Keratinocyte (primary cell): ENCODE measurements at regions not wholly inside any gene's neighbourhood (a gene's known extent, or its start where the extent isn't known, plus 50 kb on each side); places are given as distances from the start of the nearest gene placed in this dataset.

Experiments
- DNase-seq: peaks from one replicate; pipeline ENCODE4 v3.0.0-alpha.2; 2011; ENCODE audit warnings: low read depth, missing footprints, low spot score
- FAIRE-seq: peaks from 2 replicates; lab custom pipeline; 2011; peaks lifted over from hg19 to GRCh38; lab: Jason Lieb, UNC
- H2AFZ ChIP-seq: 2 replicates; pipeline ENCODE4 v1.6.0; 2012; ENCODE audit warnings: low read length, control low read depth, inconsistent platforms; ENCODE audit not compliant: control insufficient read depth
- H3K27ac ChIP-seq: 2 replicates; pipeline ENCODE4 v1.5.1; 2011; ENCODE audit warnings: low read length; ENCODE audit not compliant: control insufficient read depth, insufficient read depth
- H3K27me3 ChIP-seq: 3 replicates; pipeline ENCODE4 v1.6.0; 2011; ENCODE audit warnings: low read length; ENCODE audit not compliant: control insufficient read depth, insufficient read depth; ENCODE audit errors: extremely low read depth
- H3K36me3 ChIP-seq, 2 experiments: 2 replicates in 1 of 2; 3 replicates in 1 of 2; pipeline ENCODE4 v1.5.1; 2011; ENCODE audit warnings: low read length in 2 of 2, mild to moderate bottlenecking in 1 of 2; ENCODE audit not compliant: control insufficient read depth in 2 of 2, insufficient read depth in 2 of 2; ENCODE audit errors: extremely low read depth in 1 of 2
- H3K4me1 ChIP-seq: 3 replicates; pipeline ENCODE4 v1.5.1; 2011; ENCODE audit warnings: low read length; ENCODE audit not compliant: control insufficient read depth, insufficient read depth; ENCODE audit errors: extremely low read depth
- H3K4me2 ChIP-seq: 3 replicates; pipeline ENCODE4 v1.6.0; 2011; ENCODE audit warnings: low read depth, low read length; ENCODE audit not compliant: control insufficient read depth, insufficient read depth; ENCODE audit errors: extremely low read depth
- H3K4me3 ChIP-seq, 3 experiments: fragments of 200-600 bp in 1 of 3; sonication (generic) in 1 of 3; 2 replicates in 2 of 3; 3 replicates in 1 of 3; pipeline ENCODE4 v1.5.1; 2011 to 2016; ENCODE audit warnings: low read length in 3 of 3, mild to moderate bottlenecking in 3 of 3, control low read depth in 2 of 3, inconsistent platforms in 1 of 3, low read depth in 1 of 3, mixed read lengths in 1 of 3, mixed run types in 1 of 3, moderate library complexity in 1 of 3; ENCODE audit not compliant: control insufficient read depth in 2 of 3, insufficient read depth in 2 of 3; ENCODE audit errors: extremely low read depth in 1 of 3
- H3K79me2 ChIP-seq: 2 replicates; pipeline ENCODE4 v1.6.0; 2012; ENCODE audit warnings: low read length; ENCODE audit not compliant: control insufficient read depth, insufficient read depth
- H3K9ac ChIP-seq: 3 replicates; pipeline ENCODE4 v1.6.0; 2011; ENCODE audit warnings: low read length; ENCODE audit not compliant: control insufficient read depth, insufficient read depth; ENCODE audit errors: extremely low read depth
- H3K9me1 ChIP-seq: 3 replicates; pipeline ENCODE4 v1.6.0; 2011; ENCODE audit warnings: low read length; ENCODE audit not compliant: control insufficient read depth, insufficient read depth; ENCODE audit errors: extremely low read depth
- H3K9me3 ChIP-seq: 2 replicates; pipeline ENCODE4 v1.5.1; 2012; ENCODE audit warnings: low read depth, low read length; ENCODE audit not compliant: control insufficient read depth
- H4K20me1 ChIP-seq: 3 replicates; pipeline ENCODE4 v1.6.0; 2011; ENCODE audit warnings: low read length; ENCODE audit not compliant: control insufficient read depth, insufficient read depth; ENCODE audit errors: extremely low read depth
- EZH2 ChIP-seq: IDR thresholded peaks from one replicate; pipeline ENCODE4 v1.6.1; 2012; ENCODE audit warnings: inconsistent platforms, mild to moderate bottlenecking, low read length, moderate library complexity
- dilution Hi-C: fragments of 300-500 bp; cut with MboI; formaldehyde crosslinking; loops from one replicate; pipeline ENCODE4 v1.7.0; 2020; ENCODE audit warnings: low sequenced_read_pairs; ENCODE audit not compliant: extremely low pct_ligation_motif_present
- TF ChIP-seq, protein P1 (sequence below), 3 experiments: IDR thresholded peaks in 1 of 3; conservative IDR thresholded peaks in 1 of 3; optimal IDR thresholded peaks in 1 of 3; 2 replicates in 2 of 3; 3 replicates in 1 of 3; pipeline versions ENCODE3 to v1.5.1; 2011; ENCODE audit warnings: low read length in 3 of 3, mild to moderate bottlenecking in 3 of 3, moderate library complexity in 2 of 3, control low read depth in 1 of 3, inconsistent platforms in 1 of 3; ENCODE audit not compliant: insufficient read depth in 2 of 3; ENCODE audit errors: extremely low read depth in 1 of 3

DNA sequence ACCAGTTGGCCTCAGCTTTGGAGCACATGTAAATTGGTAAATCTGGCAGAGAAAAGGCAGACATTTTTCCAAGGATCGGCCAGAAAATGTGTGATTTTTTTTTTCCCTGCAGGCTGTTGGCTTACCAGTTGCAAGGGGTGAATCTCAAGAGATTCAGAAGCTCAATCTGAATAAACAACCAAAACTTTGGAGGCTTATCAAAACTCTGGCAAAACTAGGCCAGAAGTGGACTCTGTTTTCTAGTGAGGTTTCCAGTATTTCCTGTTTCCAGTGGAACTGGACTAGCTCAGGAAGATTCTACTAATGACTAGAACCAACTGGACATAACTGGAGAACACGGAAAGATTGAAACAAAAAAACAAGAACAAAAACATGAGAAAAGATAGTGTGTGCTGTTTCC is 191.3 kb downstream of the SMIM20 start:
- no peaks in the 10 kb centered on the region for H4K20me1 ChIP-seq
- H3K9me1 ChIP-seq: no peaks in the 10 kb centered on the region
- H3K36me3 ChIP-seq: no peaks in the 10 kb centered on the region
- H3K4me3 ChIP-seq: no peak overlapping the region
- TF ChIP-seq, protein P1, sequence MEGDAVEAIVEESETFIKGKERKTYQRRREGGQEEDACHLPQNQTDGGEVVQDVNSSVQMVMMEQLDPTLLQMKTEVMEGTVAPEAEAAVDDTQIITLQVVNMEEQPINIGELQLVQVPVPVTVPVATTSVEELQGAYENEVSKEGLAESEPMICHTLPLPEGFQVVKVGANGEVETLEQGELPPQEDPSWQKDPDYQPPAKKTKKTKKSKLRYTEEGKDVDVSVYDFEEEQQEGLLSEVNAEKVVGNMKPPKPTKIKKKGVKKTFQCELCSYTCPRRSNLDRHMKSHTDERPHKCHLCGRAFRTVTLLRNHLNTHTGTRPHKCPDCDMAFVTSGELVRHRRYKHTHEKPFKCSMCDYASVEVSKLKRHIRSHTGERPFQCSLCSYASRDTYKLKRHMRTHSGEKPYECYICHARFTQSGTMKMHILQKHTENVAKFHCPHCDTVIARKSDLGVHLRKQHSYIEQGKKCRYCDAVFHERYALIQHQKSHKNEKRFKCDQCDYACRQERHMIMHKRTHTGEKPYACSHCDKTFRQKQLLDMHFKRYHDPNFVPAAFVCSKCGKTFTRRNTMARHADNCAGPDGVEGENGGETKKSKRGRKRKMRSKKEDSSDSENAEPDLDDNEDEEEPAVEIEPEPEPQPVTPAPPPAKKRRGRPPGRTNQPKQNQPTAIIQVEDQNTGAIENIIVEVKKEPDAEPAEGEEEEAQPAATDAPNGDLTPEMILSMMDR (optimal IDR thresholded peaks at IDR 0.05 in 1 of 3, IDR thresholded peaks at IDR 0.05 in 1 of 3, conservative IDR thresholded peaks at IDR 0.05 in 1 of 3; ENCODE audit: extremely low read depth in 1 of 3, insufficient read depth in 2 of 3, low read length in 3 of 3): no peak
- no peak for TF ChIP-seq EZH2
- FAIRE-seq (no peak), DNase-seq (no peak)
- peaks cover 8% of the 10 kb centered on the region for H3K4me1 ChIP-seq
- no peak overlapping the region for H2AFZ ChIP-seq
- no peaks in the 10 kb centered on the region for H3K9me3 ChIP-seq
- dilution Hi-C loops: no loop called here
- H3K4me2 ChIP-seq: no peak overlapping the region
- no peak overlapping the region for H3K9ac ChIP-seq
- H3K27ac ChIP-seq: peak overlapping the region; percentile 22
- H3K27me3 ChIP-seq: no peaks in the 10 kb centered on the region
- H3K79me2 ChIP-seq: no peaks in the 10 kb centered on the region

DNA sequence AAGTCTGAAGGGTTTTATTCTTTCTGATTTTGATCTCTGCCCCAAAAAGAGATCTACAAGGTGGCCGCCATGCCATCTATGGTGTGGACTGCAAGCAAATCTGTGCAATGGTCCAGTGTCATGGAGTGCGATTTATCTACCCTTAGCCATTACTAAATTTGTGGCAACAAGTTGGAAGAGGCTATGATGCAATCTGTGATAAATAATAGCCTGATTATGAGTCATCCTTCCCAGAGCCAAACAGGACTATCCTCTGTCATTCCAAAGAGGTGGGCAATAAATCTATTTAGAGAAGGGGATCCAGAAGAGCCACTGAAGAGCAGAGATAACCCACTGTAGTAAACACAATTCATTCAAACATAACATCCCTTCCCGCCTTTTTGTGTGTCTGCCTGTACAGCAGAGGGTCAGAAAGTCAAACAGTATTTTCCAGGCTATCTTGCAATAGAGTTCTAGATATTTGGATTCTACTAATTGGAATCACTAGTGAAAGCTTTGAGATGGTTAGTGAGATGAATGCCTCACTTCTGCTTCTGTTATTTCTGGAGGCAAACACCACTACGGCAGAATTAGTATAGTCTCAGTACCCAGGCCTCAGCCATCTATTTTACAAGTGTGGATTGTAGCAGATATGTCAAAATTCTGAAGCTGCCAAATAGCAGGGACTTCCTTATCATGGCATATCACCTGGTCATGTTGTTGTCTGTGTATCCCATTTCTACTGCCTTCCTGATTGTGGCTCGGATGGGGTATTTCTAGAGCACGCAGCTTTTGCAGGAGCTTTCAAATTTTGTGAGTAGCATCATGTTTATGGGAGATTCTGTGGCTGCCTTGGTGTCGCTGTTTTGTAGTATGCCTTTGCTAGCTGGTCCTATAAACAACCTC is 192.0 kb downstream of the SMIM20 start:
- TF ChIP-seq, protein P1 (optimal IDR thresholded peaks at IDR 0.05 in 1 of 3, IDR thresholded peaks at IDR 0.05 in 1 of 3, conservative IDR thresholded peaks at IDR 0.05 in 1 of 3; ENCODE audit: extremely low read depth in 1 of 3, insufficient read depth in 2 of 3, low read length in 3 of 3): no peak
- TF ChIP-seq EZH2: no peak
- Histone ChIP-seq H3K4me3 (no peak overlapping the region), H3K9ac (no peak overlapping the region), H3K27ac (peak overlapping the region; percentile 22), H3K4me1 (peaks cover 8% of the 10 kb centered on the region), H3K79me2 (no peaks in the 10 kb centered on the region), H4K20me1 (no peaks in the 10 kb centered on the region), H3K9me3 (no peaks in the 10 kb centered on the region), H3K4me2 (peak overlapping the region; percentile 3), H3K27me3 (no peaks in the 10 kb centered on the region), H2AFZ (no peak overlapping the region), H3K36me3 (no peaks in the 10 kb centered on the region), H3K9me1 (no peaks in the 10 kb centered on the region)
- DNase-seq (no peak), FAIRE-seq (peak; percentile 88)
- dilution Hi-C loops: no loop called here
